ENCODE measurements at regions not wholly inside any gene's neighbourhood (a gene's known extent, or its start where the extent isn't known, plus 50 kb on each side); places are given as distances from the start of the nearest gene placed in this dataset.

GRCh38 chr4:137203601-137204000 lies 328.7 kb downstream of the PCDH18 start:
- no peaks in the 10 kb centered on the region for H3K9me2 ChIP-seq (ENCODE audit: insufficient read depth)
- no peaks in the 10 kb centered on the region for H4K20me1 ChIP-seq (ENCODE audit: insufficient read depth)
- H3K4me3 ChIP-seq (replicated peaks in 1 of 2; ENCODE audit: low read depth in 1 of 2, low read length in 2 of 2), result no peak overlapping the region
- H2AFZ ChIP-seq (ENCODE audit: low read depth, low read length, poor library complexity, severe bottlenecking), result no peak overlapping the region
- no peaks in the 10 kb centered on the region for H3K27me3 ChIP-seq (ENCODE audit: insufficient read depth, low read length)
- H3K4me1 ChIP-seq (ENCODE audit: control insufficient read depth in 1 of 2, insufficient read depth in 2 of 2, low read length in 2 of 2), result no peaks in the 10 kb centered on the region
- ChIA-PET RAD21 (ENCODE audit: low non-redundant PET in 1 of 2, low total read pairs in 2 of 2, uncharacterized antibody in 2 of 2, unreplicated experiment in 2 of 2) (no interaction called here), CTCF (no interaction called here), POLR2A (no interaction called here)
- intact Hi-C loops (cut with micrococcal nuclease), result no loop called here
- no peaks in the 10 kb centered on the region for H3K9me3 ChIP-seq (ENCODE audit: control insufficient read depth in 1 of 2, insufficient read depth in 1 of 2, low read depth in 1 of 2, low read length in 2 of 2)
- no peak overlapping the region for H3K9ac ChIP-seq (ENCODE audit: low read length)
- H3K79me2 ChIP-seq (ENCODE audit: insufficient read depth, low read length), result no peaks in the 10 kb centered on the region
- no peak for DNase-seq (ENCODE audit: low read depth, low spot score)
- no peak for ATAC-seq
- H3K36me3 ChIP-seq (ENCODE audit: control insufficient read depth in 1 of 2, insufficient read depth in 2 of 2, low read length in 2 of 2), result no peaks in the 10 kb centered on the region
- BruUV-seq (replicated peaks), result no TSS peak
- H3K4me2 ChIP-seq (ENCODE audit: low read length), result no peak overlapping the region
- no peak for TF ChIP-seq EGR1 (IDR thresholded peaks at IDR 0.05; ENCODE audit: low read depth)
- TF ChIP-seq EZH2phosphoT487 (IDR thresholded peaks at IDR 0.05; ENCODE audit: borderline replicate concordance), result no peak
- no peak for TF ChIP-seq ZBTB33 (IDR thresholded peaks at IDR 0.05; ENCODE audit: extremely low read depth, insufficient replicate concordance, low read length)
- TF ChIP-seq, protein P1, sequence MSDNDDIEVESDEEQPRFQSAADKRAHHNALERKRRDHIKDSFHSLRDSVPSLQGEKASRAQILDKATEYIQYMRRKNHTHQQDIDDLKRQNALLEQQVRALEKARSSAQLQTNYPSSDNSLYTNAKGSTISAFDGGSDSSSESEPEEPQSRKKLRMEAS (IDR thresholded peaks at IDR 0.05), result no peak
- TF ChIP-seq SRF (IDR thresholded peaks at IDR 0.05; ENCODE audit: low read depth), result no peak
- TF ChIP-seq CTCF (IDR thresholded peaks at IDR 0.05 in 2 of 3, conservative IDR thresholded peaks at IDR 0.05 in 1 of 3; ENCODE audit: borderline replicate concordance in 1 of 3, insufficient read depth in 1 of 3, low read depth in 2 of 3, low read length in 2 of 3), result no peak
- no peak for TF ChIP-seq CBX3 (IDR thresholded peaks at IDR 0.05; ENCODE audit: low read depth)
- TF ChIP-seq, protein P2, sequence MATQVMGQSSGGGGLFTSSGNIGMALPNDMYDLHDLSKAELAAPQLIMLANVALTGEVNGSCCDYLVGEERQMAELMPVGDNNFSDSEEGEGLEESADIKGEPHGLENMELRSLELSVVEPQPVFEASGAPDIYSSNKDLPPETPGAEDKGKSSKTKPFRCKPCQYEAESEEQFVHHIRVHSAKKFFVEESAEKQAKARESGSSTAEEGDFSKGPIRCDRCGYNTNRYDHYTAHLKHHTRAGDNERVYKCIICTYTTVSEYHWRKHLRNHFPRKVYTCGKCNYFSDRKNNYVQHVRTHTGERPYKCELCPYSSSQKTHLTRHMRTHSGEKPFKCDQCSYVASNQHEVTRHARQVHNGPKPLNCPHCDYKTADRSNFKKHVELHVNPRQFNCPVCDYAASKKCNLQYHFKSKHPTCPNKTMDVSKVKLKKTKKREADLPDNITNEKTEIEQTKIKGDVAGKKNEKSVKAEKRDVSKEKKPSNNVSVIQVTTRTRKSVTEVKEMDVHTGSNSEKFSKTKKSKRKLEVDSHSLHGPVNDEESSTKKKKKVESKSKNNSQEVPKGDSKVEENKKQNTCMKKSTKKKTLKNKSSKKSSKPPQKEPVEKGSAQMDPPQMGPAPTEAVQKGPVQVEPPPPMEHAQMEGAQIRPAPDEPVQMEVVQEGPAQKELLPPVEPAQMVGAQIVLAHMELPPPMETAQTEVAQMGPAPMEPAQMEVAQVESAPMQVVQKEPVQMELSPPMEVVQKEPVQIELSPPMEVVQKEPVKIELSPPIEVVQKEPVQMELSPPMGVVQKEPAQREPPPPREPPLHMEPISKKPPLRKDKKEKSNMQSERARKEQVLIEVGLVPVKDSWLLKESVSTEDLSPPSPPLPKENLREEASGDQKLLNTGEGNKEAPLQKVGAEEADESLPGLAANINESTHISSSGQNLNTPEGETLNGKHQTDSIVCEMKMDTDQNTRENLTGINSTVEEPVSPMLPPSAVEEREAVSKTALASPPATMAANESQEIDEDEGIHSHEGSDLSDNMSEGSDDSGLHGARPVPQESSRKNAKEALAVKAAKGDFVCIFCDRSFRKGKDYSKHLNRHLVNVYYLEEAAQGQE (IDR thresholded peaks at IDR 0.05; ENCODE audit: low read depth), result no peak
- no peak for TF ChIP-seq CEBPB (IDR thresholded peaks at IDR 0.05; ENCODE audit: low read depth)
- no peak for TF ChIP-seq ZNF274 (IDR thresholded peaks at IDR 0.05; ENCODE audit: low read depth, low read length)
- no peak for TF ChIP-seq ELF1 (IDR thresholded peaks at IDR 0.05; ENCODE audit: borderline replicate concordance, low read depth)
- no peak for TF ChIP-seq JUND (IDR thresholded peaks at IDR 0.05)
- no peak for TF ChIP-seq TCF7L2 (IDR thresholded peaks at IDR 0.05; ENCODE audit: borderline replicate concordance, extremely low read depth, insufficient read depth, insufficient read length)
- TF ChIP-seq POLR2AphosphoS5 (IDR thresholded peaks at IDR 0.05; ENCODE audit: low read depth, low read length), result no peak
- TF ChIP-seq SP1 (IDR thresholded peaks at IDR 0.05; ENCODE audit: low read depth), result no peak
- no peak for TF ChIP-seq ATF3 (IDR thresholded peaks at IDR 0.05)
- TF ChIP-seq YY1 (IDR thresholded peaks at IDR 0.05; ENCODE audit: extremely low read depth, insufficient replicate concordance, low read depth, low read length), result no peak
- H3K27ac ChIP-seq (ENCODE audit: low read depth, low read length), result no peak overlapping the region

Measured in HCT116 (cell line).